Frontal cortex (tissue), 3 donors: ENCODE measurements at regions not wholly inside any gene's neighbourhood (a gene's known extent, or its start where the extent isn't known, plus 50 kb on each side); places are given as distances from the start of the nearest gene placed in this dataset.

Source experiments
- DNase-seq, 2 donors: peaks; one replicate each; pipeline ENCODE4 v3.0.0; 2012; ENCODE audit warnings: low spot score in 2 of 2
- FAIRE-seq: peaks from 2 replicates; lab custom pipeline; 2012; peaks lifted over from hg19 to GRCh38; lab: Jason Lieb, UNC
- donor health status: control.
- donor health status: control.
- donor health status: control.

GRCh38 chr20:56940466-56940865 is 311.4 kb downstream of the TFAP2C start:
- DNase-seq, result no peak
- FAIRE-seq, result no peak

- FAIRE-seq, result no peak
- no peak for DNase-seq
Measured at GRCh38 chr20:56941101-56941686, 312.1 kb downstream of the TFAP2C start.

DNA sequence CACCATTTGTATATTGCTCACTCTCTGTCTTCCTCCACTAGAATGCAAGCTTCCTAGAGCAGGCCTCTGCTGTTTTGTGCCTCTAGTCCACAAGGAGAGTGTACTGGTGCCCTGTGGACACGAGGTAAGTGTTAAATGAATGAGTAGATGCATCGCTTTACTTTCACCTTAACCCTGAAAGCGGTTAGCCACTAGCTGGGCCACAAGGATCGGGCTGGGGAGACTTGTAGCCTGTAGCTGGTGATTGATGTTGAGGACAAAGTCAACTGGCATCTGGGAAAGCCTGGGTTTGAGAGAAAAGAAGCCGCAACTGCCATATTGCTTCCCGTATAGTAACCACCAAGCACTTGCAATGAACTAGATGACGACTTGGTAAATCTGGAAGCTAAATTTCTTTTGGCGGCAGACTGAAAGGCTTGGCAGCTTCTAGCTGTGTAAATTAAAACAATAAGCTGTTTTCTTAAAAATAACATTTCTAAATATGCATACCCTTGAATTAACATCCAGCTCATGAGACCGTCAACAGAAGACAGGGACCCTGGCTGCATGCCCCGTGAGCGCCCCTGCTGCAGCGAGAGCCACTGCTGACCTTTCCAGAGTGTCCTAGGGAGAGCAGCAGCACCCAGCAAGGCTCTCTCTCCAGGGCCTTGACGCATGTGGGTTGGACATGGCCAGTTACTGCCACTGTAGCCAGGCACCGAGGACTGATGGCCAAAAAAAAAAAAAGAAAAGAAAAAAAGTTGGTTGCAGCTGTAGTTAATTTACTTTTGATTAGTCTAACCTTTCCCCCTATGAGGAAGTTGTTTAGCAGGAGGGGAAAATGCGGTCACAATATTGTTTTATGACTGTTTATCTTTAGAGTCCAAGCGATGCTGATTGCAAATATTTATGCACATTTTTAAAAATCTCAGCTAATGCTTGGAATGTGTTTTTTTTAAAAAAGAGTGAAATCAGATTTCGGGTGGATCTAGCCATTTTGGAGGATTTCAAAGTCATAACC is 315.1 kb downstream of the TFAP2C start:
- FAIRE-seq (no peak), DNase-seq (no peak)

- no peak for FAIRE-seq
- no peak for DNase-seq
Measured at GRCh38 chr20:56945057-56945456, 316.0 kb downstream of the TFAP2C start.

DNA sequence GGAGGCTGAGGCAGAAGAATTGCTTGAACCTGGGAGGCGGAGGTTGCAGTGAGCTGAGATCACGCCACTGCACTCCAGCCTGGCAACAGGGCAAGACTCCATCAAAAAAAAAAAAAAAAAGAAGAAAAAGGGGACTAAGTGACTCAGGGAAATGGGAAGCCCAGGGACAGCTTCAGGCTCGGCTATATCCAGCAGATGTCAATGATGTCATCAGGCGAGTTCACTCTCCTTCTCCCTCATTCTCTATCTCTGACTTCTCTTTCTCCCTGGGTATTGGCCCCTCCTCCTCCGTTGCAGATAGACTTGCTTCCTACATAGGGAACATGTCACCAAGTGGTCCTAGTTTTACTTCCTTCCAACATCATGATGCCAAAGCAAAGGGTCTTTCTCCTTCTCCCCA is 316.8 kb downstream of the TFAP2C start:
- FAIRE-seq (no peak), DNase-seq (no peak)

DNA sequence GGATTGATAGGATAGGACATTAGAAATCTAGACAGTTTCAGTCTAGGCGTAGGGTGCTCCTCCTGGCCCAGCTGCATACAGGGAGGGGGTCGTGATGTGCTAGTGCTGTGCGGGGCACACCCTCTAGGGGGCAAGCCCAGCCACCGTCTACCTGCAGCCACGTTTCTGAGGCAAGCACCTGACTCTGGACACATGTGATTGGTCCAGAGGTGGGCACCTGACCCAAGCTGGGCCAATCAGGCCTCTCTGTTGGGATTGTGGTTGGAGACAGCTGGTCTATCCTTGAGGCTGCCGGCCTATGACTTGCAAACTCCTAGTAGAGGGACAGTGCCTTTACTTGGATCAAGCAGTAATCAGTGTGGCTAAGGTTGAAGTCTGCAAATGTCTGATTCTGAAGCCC is 317.1 kb downstream of the BMP7 start:
- FAIRE-seq (no peak), DNase-seq (no peak)

GRCh38 chr20:56952258-56953047 is 314.0 kb downstream of the BMP7 start:
- no peak for DNase-seq
- FAIRE-seq, result no peak

DNA sequence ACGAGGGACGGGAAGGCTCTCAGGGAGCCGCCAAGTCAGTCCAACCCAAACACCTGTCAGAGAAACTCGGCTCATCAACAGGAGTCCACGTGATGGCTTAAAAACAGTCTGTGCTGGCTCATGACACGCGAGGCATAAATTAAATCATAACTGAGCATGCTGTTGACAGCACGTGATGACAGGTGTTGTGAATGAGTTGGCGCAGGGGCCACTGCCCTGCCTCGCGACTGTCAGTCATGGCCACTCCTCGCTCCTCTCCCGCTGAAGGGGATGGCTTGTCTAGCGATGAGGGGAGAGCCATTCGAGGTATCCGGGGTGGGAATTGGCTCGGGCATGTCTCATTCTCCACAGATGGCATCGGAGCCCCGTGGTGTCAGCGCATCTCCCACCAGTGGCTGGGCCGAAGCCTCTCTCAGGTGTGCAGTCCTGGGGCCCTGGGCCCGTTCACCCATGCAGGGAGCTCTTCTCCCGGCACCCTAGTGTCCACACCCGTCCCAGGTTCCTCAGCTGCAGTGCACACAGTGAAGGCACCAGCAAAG is 313.3 kb downstream of the BMP7 start:
- no peak for FAIRE-seq

DNA sequence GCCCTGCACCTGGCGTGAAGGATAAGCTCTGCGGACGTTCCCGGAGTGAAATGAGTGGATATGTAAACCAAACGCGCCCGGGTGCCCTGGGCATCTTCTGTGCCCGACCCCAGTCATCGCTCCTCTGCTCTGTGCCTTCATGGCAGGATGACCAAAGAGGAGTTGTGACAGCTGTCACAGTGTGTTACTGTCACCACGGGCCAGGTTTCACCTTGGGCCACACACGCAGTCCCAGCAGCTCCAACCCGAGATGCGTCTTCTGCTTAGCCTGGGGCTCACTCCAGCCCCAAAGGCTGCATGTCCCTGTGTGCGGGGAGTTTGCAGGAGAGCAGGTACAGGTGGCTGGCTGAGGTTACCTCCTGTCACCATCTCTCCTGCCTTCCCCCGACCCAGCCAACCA is 311.6 kb downstream of the BMP7 start:
- FAIRE-seq (no peak), DNase-seq (no peak)

More for the DNA sequence above, 313.3 kb downstream of the BMP7 start:
- no peak for DNase-seq

GRCh38 chr20:56955680-56956079 is 310.8 kb downstream of the BMP7 start:
- FAIRE-seq (no peak), DNase-seq (no peak)

DNA sequence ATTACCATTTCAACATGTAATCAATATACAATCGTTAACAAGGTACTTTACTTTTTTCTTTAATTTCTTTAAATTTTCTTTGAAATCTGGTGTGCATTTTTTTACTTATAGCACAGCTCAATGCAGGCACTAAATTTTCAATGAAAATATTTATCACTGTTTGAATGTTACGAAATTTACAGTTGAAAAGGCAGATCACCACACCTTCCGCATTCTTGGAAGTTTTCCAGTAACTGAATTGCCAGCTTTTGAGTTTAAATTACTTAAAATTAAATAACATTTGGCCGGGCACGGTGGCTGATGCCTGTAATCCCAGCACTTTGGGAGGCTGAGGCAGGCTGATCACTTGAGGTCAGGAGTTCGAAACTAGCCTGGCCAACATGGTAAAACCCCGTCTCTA is 309.9 kb downstream of the BMP7 start:
- FAIRE-seq, result no peak
- DNase-seq, result no peak

GRCh38 chr20:56957737-56958553 is 308.5 kb downstream of the BMP7 start:
- DNase-seq (no peak), FAIRE-seq (no peak)

DNA sequence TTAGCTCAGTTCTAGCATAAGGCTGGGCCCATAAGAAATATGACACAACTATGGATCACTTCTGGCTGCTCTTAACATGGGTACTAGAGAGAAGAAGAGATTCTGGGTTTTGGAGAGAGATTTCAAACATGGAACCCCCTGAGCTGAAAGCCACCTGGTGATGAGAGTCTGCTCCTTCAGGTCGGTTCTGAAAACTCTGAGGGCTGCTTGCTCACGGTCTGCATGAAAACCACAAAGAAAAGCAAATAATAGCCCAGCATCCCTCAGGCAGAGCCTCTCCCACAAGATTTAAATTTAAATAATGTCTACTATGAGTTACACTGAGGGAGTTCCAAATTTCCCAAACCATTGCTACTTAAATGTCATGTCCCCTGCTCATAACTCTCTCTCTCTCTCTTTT is 301.5 kb downstream of the BMP7 start:
- DNase-seq (no peak), FAIRE-seq (no peak)

DNA sequence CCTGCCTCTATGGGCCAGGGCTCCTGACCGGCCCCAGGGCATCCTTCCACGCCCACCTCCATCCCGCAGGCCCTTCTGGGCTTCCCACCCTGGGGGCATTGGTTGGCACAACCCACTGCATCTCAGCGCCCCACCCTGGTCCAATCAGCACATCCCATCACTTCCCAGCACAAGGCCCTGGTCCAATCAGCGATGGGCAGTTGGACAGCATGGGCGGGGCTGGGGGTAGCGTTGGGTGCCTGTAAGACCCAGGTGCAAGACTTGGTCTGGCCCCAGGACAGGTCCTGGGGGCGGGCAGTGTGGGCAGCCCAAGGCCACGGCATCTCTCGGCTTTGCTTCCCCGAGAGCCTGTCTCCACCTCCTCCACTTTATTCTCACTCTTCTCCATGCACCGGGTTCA is 298.5 kb downstream of the BMP7 start:
- DNase-seq (no peak), FAIRE-seq (no peak)

DNA sequence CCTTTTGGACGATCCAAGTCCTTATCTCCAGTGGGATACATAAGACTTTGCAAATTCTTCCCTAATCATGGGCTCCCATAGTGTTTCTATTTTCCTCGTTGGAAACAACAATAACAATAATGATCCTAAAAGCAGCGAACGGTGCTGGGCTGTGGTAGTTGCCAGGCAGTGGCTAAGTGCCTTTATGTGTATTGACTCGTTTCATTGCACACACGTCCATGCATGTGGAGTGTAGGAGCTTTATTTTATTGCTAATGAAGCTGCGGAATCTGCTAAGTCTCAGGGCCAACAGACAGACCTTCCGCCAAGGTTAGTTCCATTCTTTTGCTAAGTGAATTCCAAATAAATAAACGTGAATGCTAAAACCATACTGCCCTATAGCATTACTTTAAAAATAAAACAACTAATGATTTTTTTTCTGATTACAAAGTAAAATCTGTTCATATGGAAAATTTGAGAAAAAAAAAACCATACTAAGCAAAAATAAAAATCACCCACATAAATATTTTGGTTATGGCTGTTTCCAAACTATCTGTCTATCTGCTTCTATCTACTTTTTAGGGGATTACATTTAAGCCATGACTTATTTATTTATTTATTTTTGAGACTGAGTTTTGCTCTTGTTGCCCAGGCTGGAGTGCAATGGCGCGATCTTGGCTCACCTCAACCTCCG is 297.9 kb downstream of the BMP7 start:
- no peak for FAIRE-seq
- DNase-seq, result no peak

DNA sequence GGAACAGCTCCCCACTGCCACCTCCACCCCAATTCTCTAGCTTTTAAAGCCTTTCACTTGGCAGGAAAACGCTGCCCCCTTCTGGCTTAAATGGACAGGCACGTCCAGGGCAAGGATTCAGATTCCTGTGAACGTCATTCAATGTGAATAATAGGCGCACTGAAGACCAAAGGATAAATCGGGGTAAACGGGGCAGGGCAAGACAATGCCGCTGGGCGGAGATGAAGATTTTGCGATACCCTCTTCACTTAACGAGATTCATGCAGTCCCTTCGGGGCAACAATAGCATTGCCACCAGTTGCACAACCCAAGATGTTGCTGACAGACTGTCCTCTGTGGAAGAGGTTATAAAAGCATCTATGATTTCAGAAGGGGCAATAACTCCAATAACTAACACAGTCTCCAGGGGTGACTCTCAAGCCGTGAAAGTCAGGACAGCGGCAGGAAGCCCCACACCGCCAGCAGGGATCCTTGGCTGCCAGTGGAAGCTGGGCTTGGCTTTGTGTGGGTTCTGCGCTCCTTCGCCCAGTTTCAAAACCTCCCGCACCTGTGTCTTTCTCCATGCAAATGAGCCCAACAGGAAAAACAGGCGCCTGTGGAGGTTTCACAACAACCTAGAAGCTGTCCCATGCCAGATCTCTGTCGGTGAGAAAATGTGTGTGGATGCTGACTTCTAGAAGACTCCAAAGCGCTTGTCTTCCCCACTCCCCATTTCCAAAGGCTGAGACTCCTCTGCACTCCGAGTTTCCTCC is 291.8 kb downstream of the BMP7 start:
- FAIRE-seq (no peak), DNase-seq (peak; percentile 11 to 48)

GRCh38 chr20:56975838-56976237 is 290.6 kb downstream of the BMP7 start:
- no peak for DNase-seq
- no peak for FAIRE-seq

GRCh38 chr20:56976336-56976735 is 290.1 kb downstream of the BMP7 start:
- no peak for FAIRE-seq
- no peak for DNase-seq
